GM19239 (cell line): ENCODE measurements at regions not wholly inside any gene's neighbourhood (a gene's known extent, or its start where the extent isn't known, plus 50 kb on each side); places are given as distances from the start of the nearest gene placed in this dataset.
"Not testable (repeated sequence)": the region's sequence is repeated elsewhere in the genome, so short reads cannot be mapped to it uniquely, and the experiment has no call there.

ENCODE experiments used
- DNase-seq: peaks from one replicate; pipeline ENCODE4 v3.0.0; 2011; ENCODE audit warnings: low spot score; ENCODE audit not compliant: insufficient read length
- FAIRE-seq: peaks from 2 replicates; lab custom pipeline; 2011; peaks lifted over from hg19 to GRCh38; lab: Jason Lieb, UNC

DNA sequence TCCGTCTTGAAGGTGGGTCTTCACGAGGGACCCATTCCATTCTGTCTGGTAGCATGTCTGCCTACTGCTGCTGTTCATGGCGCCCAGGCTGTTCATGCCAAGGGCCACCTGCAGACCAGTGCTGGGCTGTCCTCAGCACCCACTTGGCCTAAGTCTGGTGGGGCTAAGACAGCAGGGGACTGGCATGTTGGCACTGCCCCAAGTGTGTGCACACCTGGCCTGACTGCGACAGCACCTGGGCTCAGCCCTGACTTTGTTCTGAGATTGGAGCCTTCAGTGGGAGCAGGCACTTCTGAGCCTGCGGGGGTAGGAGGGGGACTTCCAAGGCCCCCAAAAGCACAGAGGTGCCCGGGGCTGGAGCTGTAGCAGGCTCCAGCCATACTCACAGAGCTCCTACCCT is 250.8 kb upstream of the EDNRB start:
- no peak for FAIRE-seq
- DNase-seq = no peak

DNA sequence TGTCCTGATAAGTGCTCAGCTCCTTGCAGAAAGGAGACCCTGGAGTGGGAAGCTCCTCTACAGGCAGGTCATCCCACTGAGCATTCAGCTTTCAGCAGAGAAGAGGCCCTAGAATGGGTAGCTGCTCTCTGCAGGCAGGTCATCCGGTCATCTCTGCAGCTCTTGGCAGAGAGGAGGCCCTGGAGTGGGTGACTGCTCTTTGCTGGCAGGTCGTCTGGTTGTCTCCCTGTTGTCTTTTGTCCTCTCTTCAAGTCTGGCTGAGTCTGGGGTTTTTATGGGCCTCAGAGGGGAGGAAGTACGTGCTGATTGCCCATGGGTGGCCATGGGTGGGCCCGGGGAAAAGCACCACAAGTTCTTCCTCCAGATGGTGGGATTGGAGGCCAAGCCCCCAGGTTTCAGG is 250.3 kb upstream of the EDNRB start:
- DNase-seq (no peak), FAIRE-seq (no peak)

DNA sequence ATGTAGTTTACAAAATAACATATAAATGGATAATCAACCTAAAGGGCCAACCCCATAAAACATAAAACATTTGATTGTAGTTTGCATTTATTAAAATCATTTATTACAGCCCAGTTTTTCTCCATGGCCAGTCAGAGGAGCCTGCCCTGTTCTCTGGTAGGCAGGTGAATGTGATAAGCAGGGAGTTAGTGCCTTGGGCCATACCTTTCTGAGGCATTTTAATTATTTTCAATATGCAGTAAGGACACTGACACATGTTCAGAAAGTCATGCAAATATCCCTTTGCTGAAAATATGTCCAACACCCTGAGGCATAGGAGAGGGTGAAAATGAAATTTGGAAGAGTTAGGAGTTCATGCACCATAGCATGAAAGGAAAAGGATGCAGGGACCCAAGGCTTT is 242.6 kb upstream of the EDNRB start:
- no peak for DNase-seq

DNA sequence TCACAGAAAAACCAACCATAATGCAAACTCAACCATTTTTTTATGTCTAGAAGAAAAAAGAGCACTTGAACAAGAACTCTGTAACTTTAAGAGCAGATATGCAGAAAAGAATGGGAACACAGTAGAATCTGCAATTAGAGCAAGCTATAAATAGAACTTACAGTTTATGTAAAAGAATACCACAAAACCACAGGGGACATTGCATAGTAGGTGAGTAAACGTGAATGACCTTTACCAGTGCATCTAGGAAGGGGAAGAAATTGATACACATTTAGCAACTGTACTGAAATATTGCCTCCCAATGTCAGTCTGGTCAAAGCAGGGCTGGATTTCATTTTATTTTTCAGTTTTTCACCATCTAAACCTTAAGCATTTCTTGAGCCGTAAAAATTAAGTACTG is 242.2 kb upstream of the EDNRB start:
- DNase-seq (no peak), FAIRE-seq (no peak)

More for the DNA sequence above, 242.6 kb upstream of the EDNRB start:
- FAIRE-seq = no peak

DNA sequence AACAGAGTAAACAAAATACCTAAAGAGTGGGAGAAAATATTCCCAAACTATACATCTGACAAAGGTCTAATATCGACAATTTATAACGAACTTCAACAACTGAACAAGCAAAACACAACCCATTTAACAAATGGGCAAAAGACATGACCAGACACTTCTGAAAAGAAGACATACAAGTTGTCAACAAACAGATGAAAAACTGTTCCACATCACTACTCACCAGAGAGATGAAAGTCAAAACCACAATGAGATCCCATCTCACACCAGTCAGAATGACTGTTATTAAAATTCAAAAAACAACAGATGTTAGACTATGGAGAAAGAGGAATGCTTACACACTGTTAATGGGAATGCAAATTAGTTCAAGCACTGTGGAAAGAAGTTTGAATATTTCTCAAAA is 233.8 kb upstream of the EDNRB start:
- DNase-seq (no peak), FAIRE-seq (peak; percentile 11)

DNA sequence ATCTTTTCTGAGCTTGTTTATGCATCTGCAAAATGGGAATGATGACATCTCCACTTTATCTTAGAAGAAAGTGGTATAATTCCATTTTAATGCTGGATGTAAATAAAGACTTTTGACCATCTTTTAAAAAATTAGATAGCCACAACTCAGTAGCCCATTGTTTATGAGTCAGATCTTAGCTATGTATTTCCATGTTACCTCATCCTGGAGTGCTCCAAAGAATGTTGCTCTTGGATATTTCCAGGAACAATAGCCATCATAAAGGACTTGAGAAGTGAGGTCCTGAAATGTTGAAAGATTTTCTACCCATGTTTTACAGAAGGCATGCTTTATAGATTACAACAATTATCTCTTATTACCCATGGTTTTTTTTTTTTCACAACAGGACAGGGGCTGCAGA is 229.3 kb upstream of the EDNRB start:
- DNase-seq = no peak
- no peak for FAIRE-seq

DNA sequence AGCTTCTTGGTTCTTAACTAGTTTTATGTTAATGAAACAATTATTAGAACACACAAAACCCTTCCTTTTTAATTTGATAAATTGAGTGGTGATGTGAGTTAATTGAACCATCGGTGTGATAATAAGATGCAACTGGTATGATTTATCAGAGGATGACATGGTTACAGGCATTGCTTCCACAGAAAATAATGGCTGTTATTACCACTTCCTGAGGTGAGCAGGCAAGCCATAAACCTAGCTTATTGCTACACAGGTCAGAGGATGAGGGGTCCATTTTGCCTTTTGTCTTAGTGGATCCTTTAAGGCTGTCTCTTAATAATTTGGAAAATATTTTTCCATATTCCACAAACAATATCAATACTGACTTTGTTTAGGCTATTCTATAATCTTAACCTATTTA is 226.6 kb upstream of the EDNRB start:
- FAIRE-seq (no peak), DNase-seq (no peak)

DNA sequence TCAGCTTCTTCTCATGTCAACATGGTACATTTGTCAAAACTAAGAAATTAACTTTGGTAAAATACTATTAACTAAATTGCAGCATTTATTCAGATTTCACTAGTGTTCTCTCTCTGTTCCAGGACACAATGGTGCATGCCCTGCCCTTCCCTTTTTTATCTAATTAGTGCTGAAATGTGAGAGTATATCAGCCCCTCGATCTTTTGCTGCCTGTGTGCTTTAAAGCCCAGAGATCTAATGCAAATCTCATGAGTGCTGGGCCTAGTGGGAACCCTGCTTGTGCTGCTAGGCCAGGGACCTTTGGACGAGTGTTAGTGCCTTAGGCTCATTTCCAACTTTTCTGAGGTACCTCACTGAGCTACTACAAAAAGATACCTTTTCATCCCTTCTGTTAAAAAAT is 221.1 kb upstream of the EDNRB start:
- FAIRE-seq = no peak
- DNase-seq = no peak

DNA sequence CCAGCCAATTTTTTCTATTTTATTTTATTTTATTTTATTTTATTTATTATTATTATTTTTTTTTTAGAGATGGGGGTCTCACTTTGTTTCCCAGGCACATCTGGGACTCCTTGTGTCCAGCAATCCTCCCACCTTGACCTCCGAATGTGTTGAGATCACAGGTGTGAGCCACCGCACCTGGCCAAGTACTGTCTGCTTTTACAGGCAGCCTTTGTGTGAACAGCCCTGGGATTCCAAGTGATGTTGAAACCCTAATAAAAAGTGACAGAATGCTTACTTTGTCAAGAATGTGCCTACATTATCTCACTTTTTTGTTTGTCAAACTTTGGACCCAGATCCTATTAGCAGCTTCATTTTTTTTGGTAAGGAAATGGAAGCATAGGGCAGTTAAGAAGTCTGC is 220.1 kb upstream of the EDNRB start:
- DNase-seq = no peak

DNA sequence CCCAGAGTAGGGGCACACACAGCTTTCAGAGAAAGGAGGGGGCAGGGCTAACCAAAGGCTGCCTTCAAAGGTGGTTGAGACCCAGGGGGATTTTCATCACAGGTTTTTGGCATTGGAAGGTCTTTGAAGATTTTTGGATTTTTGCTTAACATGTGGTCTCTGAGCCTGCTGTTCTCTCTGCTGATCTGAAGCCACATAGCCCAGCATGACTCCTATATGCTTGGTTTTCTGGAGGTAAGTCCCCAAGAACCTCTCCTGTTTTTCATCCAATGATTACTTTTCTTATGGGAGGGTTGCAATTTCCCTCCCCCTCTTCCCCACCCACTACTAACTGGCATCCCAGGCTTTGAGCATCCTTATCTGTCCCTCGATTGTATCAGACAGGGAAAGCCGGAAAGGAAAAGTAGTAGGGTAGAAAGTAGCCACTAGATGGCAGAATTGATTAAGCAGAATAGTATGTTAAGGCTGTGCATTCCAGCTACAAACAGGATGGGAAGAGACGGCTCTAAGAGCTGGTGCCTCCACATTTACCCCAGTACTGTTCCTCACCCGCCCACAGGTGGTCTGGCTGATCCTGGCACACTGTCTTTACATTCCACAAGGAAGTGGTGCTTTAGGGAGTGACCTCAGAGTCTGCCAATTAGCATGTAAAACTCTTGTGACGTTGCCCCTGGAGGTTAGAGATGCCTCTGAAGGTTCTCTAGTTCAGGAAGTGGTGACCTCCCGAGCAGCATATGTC is 218.9 kb upstream of the EDNRB start:
- DNase-seq (no peak), FAIRE-seq (peak; percentile 92)

More for the DNA sequence above, 220.1 kb upstream of the EDNRB start:
- no peak for FAIRE-seq

GRCh38 chr13:78136966-78137365 is 218.3 kb upstream of the EDNRB start:
- FAIRE-seq (no peak), DNase-seq (no peak)

- DNase-seq = no peak
- FAIRE-seq = no peak
These were observed 214.9 kb upstream of the EDNRB start for GRCh38 chr13:78133511-78133910.

GRCh38 chr13:78131811-78132210 is 213.2 kb upstream of the EDNRB start:
- DNase-seq (no peak), FAIRE-seq (no peak)

DNA sequence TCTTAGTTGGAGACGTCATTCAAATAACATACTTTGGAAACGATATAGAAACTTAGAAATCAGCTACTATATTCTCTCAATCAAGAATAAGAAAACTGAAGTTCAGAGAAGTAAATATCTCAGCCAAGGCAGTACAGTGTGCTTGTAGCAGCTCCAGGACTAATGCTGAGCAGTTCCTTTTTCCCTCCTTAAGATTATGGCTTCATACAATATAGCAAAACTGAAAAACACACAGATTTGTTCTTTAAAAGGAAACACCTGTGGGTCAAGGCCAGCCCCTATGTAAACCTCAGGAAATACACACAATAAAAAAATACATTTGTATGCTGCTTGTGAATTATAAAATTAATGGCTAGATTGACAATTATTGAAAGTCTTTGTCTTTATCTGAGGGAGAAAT is 212.7 kb upstream of the EDNRB start:
- FAIRE-seq (no peak), DNase-seq (no peak)

DNA sequence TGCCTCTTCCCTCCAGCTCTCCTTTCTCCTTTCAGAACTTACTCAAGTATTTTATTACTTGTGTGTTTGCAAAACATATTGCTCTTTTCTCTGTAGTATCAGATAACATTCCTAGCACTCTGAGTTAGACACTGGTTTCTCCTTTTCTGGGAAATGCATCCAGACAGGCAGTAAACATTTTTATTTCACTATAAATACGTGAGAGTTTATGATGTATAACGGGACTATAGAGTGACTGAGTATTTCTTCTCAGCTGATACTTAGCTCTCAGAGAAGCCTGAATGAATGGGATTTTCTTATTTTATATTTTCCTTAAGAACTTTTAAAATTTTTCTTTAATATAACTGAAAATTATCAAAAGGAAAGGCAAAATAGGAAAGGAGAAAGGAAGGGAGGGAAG is 211.2 kb upstream of the EDNRB start:
- DNase-seq (no peak), FAIRE-seq (no peak)

- no peak for FAIRE-seq
These were observed 210.7 kb upstream of the EDNRB start for GRCh38 chr13:78129359-78129758.

DNA sequence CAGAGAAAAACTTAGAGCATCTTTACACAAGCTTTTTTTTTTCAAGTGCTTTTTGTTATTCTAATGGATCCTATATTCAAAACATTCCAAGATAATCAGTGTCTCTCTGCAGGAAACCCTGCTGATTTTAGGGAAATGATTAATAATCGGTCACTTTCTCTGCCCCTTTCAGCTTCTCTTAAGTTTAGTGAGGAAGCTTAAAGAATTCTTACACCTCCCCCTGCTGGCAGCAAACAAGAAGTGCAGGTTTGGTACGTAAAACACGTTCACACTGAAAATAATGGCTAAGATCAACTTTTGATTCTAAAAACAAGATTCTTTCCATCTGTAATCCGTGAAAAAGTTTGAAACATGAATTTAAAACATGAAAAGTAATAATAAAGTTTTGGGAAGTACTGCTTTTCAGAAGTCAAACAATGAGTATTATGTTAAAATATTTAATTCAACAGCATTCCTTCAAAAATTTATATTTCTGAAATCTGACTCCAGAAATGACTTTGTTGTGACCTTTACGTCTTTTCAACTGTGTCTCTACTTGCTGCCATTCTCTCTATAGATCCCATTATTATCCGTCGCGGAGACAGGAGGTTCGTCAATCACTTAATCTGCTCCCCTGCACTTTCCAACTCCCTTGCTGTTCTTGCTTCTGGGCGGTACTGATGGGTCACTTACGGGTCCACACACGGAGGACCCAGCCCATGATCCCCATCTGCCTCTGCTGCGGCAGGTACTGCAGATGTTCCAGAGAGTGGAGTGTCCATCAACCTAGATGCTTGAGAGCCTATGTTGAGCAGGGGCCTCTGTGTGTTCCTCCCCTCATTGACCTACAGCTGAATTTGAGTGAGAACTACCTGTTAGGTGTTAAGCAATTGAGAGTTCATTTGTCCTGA is 203.1 kb upstream of the EDNRB start:
- FAIRE-seq (peak; percentile 97), DNase-seq (no peak)

More at GRCh38 chr13:78129359-78129758, 210.7 kb upstream of the EDNRB start:
- DNase-seq = no peak

GRCh38 chr13:78121001-78121400 is 202.4 kb upstream of the EDNRB start:
- FAIRE-seq (no peak), DNase-seq (no peak)

DNA sequence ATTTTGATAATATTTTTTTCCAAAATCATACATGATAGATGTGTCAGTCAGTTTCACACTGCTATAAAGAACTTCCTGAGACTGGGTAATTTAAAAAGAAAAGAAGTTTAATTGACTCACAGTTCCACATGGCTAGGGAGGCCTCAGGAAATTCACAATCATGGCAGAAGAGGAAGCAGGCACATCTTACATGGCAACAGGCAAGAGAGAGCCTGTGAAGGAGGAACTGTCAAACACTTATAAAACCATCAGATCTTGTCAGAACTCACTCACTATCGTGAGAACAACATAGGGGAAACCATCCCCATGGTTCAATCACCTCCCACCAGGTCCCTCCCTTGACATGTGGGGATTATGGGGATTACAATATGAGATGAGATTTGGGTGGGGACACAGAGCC is 201.5 kb upstream of the EDNRB start:
- not testable (repeated sequence) for FAIRE-seq, DNase-seq

- not testable (repeated sequence) for DNase-seq, FAIRE-seq
These were observed 198.4 kb upstream of the EDNRB start for GRCh38 chr13:78117070-78117469.

- DNase-seq = no peak
- FAIRE-seq = no peak
These were observed 187.0 kb upstream of the EDNRB start for GRCh38 chr13:78105656-78106055.
